ENCODE measurements at regions not wholly inside any gene's neighbourhood (a gene's known extent, or its start where the extent isn't known, plus 50 kb on each side); places are given as distances from the start of the nearest gene placed in this dataset.

GRCh38 chr12:124677552-124678356, 110.3 kb upstream of the NCOR2 start:
- ATAC-seq (ENCODE audit: low read depth) (no peak), DNase-seq (no peak)
- Mint-ChIP-seq H3K36me3 (ENCODE audit: low read depth) (no peaks in the 10 kb centered on the region), H3K4me1 (peaks cover 15% of the 10 kb centered on the region), H3K27me3 (peaks cover 2% of the 10 kb centered on the region), H3K9me3 (no peaks in the 10 kb centered on the region), H3K4me3 (no peak overlapping the region), H3K27ac (no peak overlapping the region)
- CTCF ChIA-PET = no interaction called here
- TF ChIP-seq CTCF (IDR thresholded peaks at IDR 0.05) = no peak
- intact Hi-C loops (cut with micrococcal nuclease) = no loop called here
- POLR2A ChIA-PET = no interaction called here

- DNase-seq (no peak), ATAC-seq (ENCODE audit: low read depth) (no peak)
- H3K4me3 Mint-ChIP-seq = no peak overlapping the region
- intact Hi-C loops (cut with micrococcal nuclease) = no loop called here
- POLR2A ChIA-PET = no interaction called here
- peaks cover 2% of the 10 kb centered on the region for H3K27me3 Mint-ChIP-seq
- no peaks in the 10 kb centered on the region for H3K36me3 Mint-ChIP-seq (ENCODE audit: low read depth)
- CTCF ChIA-PET = no interaction called here
- H3K9me3 Mint-ChIP-seq = no peaks in the 10 kb centered on the region
- H3K4me1 Mint-ChIP-seq = peaks cover 14% of the 10 kb centered on the region
- TF ChIP-seq CTCF (IDR thresholded peaks at IDR 0.05) = no peak
- H3K27ac Mint-ChIP-seq = no peak overlapping the region
Observed at GRCh38 chr12:124676714-124677462, 109.5 kb upstream of the NCOR2 start.

GRCh38 chr12:124675881-124676713, 108.7 kb upstream of the NCOR2 start:
- peak overlapping the region; percentile 39 for H3K4me3 Mint-ChIP-seq
- no peak for ATAC-seq (ENCODE audit: low read depth)

DNA sequence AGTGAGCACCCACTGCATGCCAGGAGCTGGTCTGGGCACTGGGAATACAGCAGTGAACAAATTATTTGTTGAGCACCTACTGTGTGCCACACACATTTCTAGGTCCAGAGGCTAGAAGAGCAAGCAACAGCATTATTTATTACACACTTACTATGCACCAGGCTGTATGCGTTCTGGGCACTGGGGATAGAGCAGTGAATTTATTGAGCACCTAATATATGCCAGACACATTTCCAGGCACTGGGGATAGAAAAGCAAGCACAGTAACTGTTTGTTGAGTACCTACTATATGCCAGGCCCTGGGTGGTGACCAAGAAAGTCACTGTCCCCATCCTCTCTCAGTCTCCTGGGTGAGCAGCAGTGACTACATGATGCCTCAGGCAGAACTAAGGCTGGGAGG, 107.5 kb upstream of the NCOR2 start:
- Mint-ChIP-seq H3K4me3 (no peak overlapping the region), H3K4me1 (peaks cover 7% of the 10 kb centered on the region), H3K9me3 (no peaks in the 10 kb centered on the region), H3K36me3 (ENCODE audit: low read depth) (no peaks in the 10 kb centered on the region), H3K27me3 (no peaks in the 10 kb centered on the region), H3K27ac (no peak overlapping the region)
- intact Hi-C loops (cut with micrococcal nuclease) = no loop called here
- DNase-seq = no peak
- ATAC-seq (ENCODE audit: low read depth) = no peak
- ChIA-PET CTCF (no interaction called here), POLR2A (no interaction called here)
- no peak for TF ChIP-seq CTCF (IDR thresholded peaks at IDR 0.05)

More at GRCh38 chr12:124675881-124676713, 108.7 kb upstream of the NCOR2 start:
- TF ChIP-seq CTCF (IDR thresholded peaks at IDR 0.05) = no peak
- H3K36me3 Mint-ChIP-seq (ENCODE audit: low read depth) = no peaks in the 10 kb centered on the region
- CTCF ChIA-PET = no interaction called here
- no peak for DNase-seq
- POLR2A ChIA-PET = no interaction called here
- intact Hi-C loops (cut with micrococcal nuclease) = no loop called here
- no peak overlapping the region for H3K27ac Mint-ChIP-seq
- H3K9me3 Mint-ChIP-seq = no peaks in the 10 kb centered on the region
- H3K27me3 Mint-ChIP-seq = no peaks in the 10 kb centered on the region
- peaks cover 7% of the 10 kb centered on the region for H3K4me1 Mint-ChIP-seq

All from activated B cell treated with CpG ODN at 0.5 μM for 24 hours (primary cell).